H1 (cell line): ENCODE measurements at regions not wholly inside any gene's neighbourhood (a gene's known extent, or its start where the extent isn't known, plus 50 kb on each side); places are given as distances from the start of the nearest gene placed in this dataset.

Experiments used
- CTCF ChIA-PET: fragments of 300-600 bp; sonication (Branson Sonifier 250); formaldehyde crosslinking; loops from one replicate; lab custom pipeline; 2021; ENCODE audit not compliant: partially characterized antibody; lab: Charles Lee
- POLR2A ChIA-PET: fragments of 300-600 bp; sonication (Branson Sonifier 250); formaldehyde crosslinking; loops from one replicate; lab custom pipeline; 2021; ENCODE audit warnings: inconsistent platforms; ENCODE audit not compliant: partially characterized antibody; lab: Charles Lee
- DNase-seq, 2 experiments: peaks; one replicate each; pipeline versions ENCODE4 v3.0.0 to v3.0.0-alpha.2; 2010 to 2022; ENCODE audit warnings: low spot score in 2 of 2, low read depth in 1 of 2, mixed read lengths in 1 of 2
- FAIRE-seq: peaks from 2 replicates; lab custom pipeline; 2011; peaks lifted over from hg19 to GRCh38; lab: Jason Lieb, UNC
- H2AFZ ChIP-seq: 2 replicates; pipeline ENCODE4 v1.8.1; 2012; ENCODE audit warnings: low read length, inconsistent platforms
- H2AK5ac ChIP-seq: 2 replicates; pipeline ENCODE4 v1.6.1; 2013; ENCODE audit warnings: low read depth, low read length
- H2BK120ac ChIP-seq: replicated peaks from 2 replicates; pipeline ENCODE3; 2013; ENCODE audit warnings: low read depth, low read length, inconsistent platforms
- H2BK12ac ChIP-seq: 2 replicates; pipeline ENCODE4 v1.6.1; 2013; ENCODE audit warnings: low read depth, low read length
- H2BK15ac ChIP-seq: 2 replicates; pipeline ENCODE4 v1.6.1; 2013; ENCODE audit warnings: low read length
- H2BK20ac ChIP-seq: 2 replicates; pipeline ENCODE4 v1.6.1; 2013; ENCODE audit warnings: low read length
- H2BK5ac ChIP-seq: 2 replicates; pipeline ENCODE4 v1.6.1; 2013; ENCODE audit warnings: low read depth, low read length
- H3K14ac ChIP-seq: 2 replicates; pipeline ENCODE4 v1.6.1; 2013; ENCODE audit warnings: inconsistent platforms; ENCODE audit not compliant: insufficient read length
- H3K18ac ChIP-seq: 2 replicates; pipeline ENCODE4 v1.6.1; 2013; ENCODE audit warnings: low read length; ENCODE audit errors: extremely low read depth
- H3K23ac ChIP-seq: 2 replicates; pipeline ENCODE4 v1.6.1; 2013; ENCODE audit warnings: inconsistent platforms; ENCODE audit not compliant: insufficient read length
- H3K23me2 ChIP-seq: 2 replicates; pipeline ENCODE4 v1.6.1; 2013; ENCODE audit warnings: low read depth, low read length
- H3K27ac ChIP-seq: 2 replicates; pipeline ENCODE4 v1.6.1; 2011; ENCODE audit warnings: low read depth, low read length, inconsistent platforms
- H3K27me3 ChIP-seq, 4 experiments: replicated peaks in 1 of 4; 1 replicate in 1 of 4; 2 replicates in 3 of 4; pipeline versions ENCODE4 v1.6.1 to v1.8.1; 2011 to 2013; ENCODE audit warnings: low read length in 3 of 4, mild to moderate bottlenecking in 3 of 4, inconsistent platforms in 2 of 4, mixed read lengths in 2 of 4, moderate library complexity in 1 of 4; ENCODE audit not compliant: control insufficient read depth in 3 of 4, insufficient read depth in 3 of 4; ENCODE audit errors: extremely low read depth in 1 of 4
- H3K36me3 ChIP-seq, 4 experiments: 2 replicates each; pipeline versions ENCODE4 v1.6.1 to v1.8.1; 2011 to 2013; ENCODE audit warnings: mild to moderate bottlenecking in 4 of 4, low read length in 3 of 4, moderate library complexity in 2 of 4, control low read depth in 1 of 4, inconsistent platforms in 1 of 4; ENCODE audit not compliant: insufficient read depth in 4 of 4, control insufficient read depth in 2 of 4
- H3K4ac ChIP-seq: replicated peaks from 2 replicates; pipeline ENCODE3; 2013; ENCODE audit warnings: low read length, low read depth, mixed read lengths, inconsistent platforms; ENCODE audit not compliant: insufficient read length
- H3K4me1 ChIP-seq, 4 experiments: replicated peaks in 1 of 4; 1 replicate in 1 of 4; 2 replicates in 3 of 4; pipeline versions ENCODE4 v1.6.1 to v1.8.1; 2011 to 2013; ENCODE audit warnings: low read length in 3 of 4, inconsistent platforms in 2 of 4, mixed read lengths in 1 of 4; ENCODE audit not compliant: insufficient read depth in 4 of 4, control insufficient read depth in 3 of 4
- H3K4me2 ChIP-seq, 2 experiments: 2 replicates each; pipeline versions ENCODE4 v1.6.1 to v1.8.1; 2011 to 2013; ENCODE audit warnings: low read depth in 2 of 2, low read length in 2 of 2, control low read depth in 1 of 2, inconsistent platforms in 1 of 2, mild to moderate bottlenecking in 1 of 2; ENCODE audit not compliant: insufficient read depth in 1 of 2
- H3K4me3 ChIP-seq, 4 experiments: fragments of 200-600, 300-600 bp in 1 of 4; sonication (generic), shearing (Covaris generic), sonication (Bioruptor Twin) in 1 of 4; 2 replicates each; pipeline versions ENCODE4 v1.5.1 to v1.8.1; 2011 to 2016; ENCODE audit warnings: low read length in 4 of 4, low read depth in 3 of 4, control low read depth in 2 of 4, inconsistent platforms in 2 of 4, mild to moderate bottlenecking in 2 of 4, mixed read lengths in 1 of 4, moderate library complexity in 1 of 4; ENCODE audit not compliant: insufficient read depth in 2 of 4; ENCODE audit errors: extremely low read depth in 1 of 4
- H3K56ac ChIP-seq: replicated peaks from 2 replicates; pipeline ENCODE3; 2013; ENCODE audit warnings: low read depth, mild to moderate bottlenecking, mixed read lengths, low read length, inconsistent platforms; ENCODE audit not compliant: insufficient read length
- H3K79me1 ChIP-seq: 2 replicates; pipeline ENCODE4 v1.6.1; 2013; ENCODE audit warnings: low read depth, low read length, control low read depth
- H3K79me2 ChIP-seq, 2 experiments: 2 replicates each; pipeline versions ENCODE4 v1.6.1 to v1.8.1; 2012 to 2013; ENCODE audit warnings: low read length in 2 of 2, mild to moderate bottlenecking in 2 of 2, inconsistent platforms in 1 of 2; ENCODE audit not compliant: insufficient read depth in 2 of 2, control insufficient read depth in 1 of 2
- H3K9ac ChIP-seq, 4 experiments: replicated peaks in 1 of 4; 1 replicate in 1 of 4; 2 replicates in 3 of 4; pipeline versions ENCODE4 v1.6.1 to v1.8.1; 2011 to 2013; ENCODE audit warnings: low read depth in 3 of 4, low read length in 3 of 4, control low read depth in 2 of 4, mild to moderate bottlenecking in 2 of 4, moderate library complexity in 2 of 4, inconsistent platforms in 1 of 4; ENCODE audit errors: extremely low read depth in 1 of 4
- H3K9me3 ChIP-seq, 2 experiments: 2 replicates each; pipeline versions ENCODE4 v1.6.1 to v1.8.1; 2012 to 2013; ENCODE audit warnings: mild to moderate bottlenecking in 2 of 2, moderate library complexity in 2 of 2, control low read depth in 1 of 2, inconsistent platforms in 1 of 2, low read depth in 1 of 2, low read length in 1 of 2, mixed read lengths in 1 of 2; ENCODE audit not compliant: insufficient read depth in 2 of 2
- H4K20me1 ChIP-seq, 2 experiments: replicated peaks in 1 of 2; 2 replicates each; pipeline versions ENCODE3 to v1.8.1; 2011 to 2013; ENCODE audit warnings: inconsistent platforms in 2 of 2, low read length in 2 of 2, mild to moderate bottlenecking in 1 of 2; ENCODE audit not compliant: insufficient read depth in 2 of 2, control insufficient read depth in 1 of 2
- H4K5ac ChIP-seq: 2 replicates; pipeline ENCODE4 v1.6.1; 2013; ENCODE audit warnings: low read length, low read depth, mixed read lengths, inconsistent platforms; ENCODE audit not compliant: insufficient read length
- H4K8ac ChIP-seq: 2 replicates; pipeline ENCODE4 v1.8.0; 2013; ENCODE audit warnings: mild to moderate bottlenecking, moderate library complexity, low read length, inconsistent platforms; ENCODE audit not compliant: insufficient read depth; ENCODE audit errors: extremely low read depth
- H4K91ac ChIP-seq: replicated peaks from 2 replicates; pipeline ENCODE3; 2013; ENCODE audit warnings: low read length, mixed read lengths, inconsistent platforms; ENCODE audit not compliant: insufficient read length
- WGBS, 2 experiments: shearing (Covaris generic) in 1 of 2; methylation state at CpG; one replicate each; pipeline versions ENCODE4 v1.1.6 to v1.1.7; 2013 to 2015; ENCODE audit warnings: low lambda C conversion rate in 2 of 2, mixed read lengths in 2 of 2, inconsistent platforms in 1 of 2, low coverage in 1 of 2, missing lambda C conversion rate in 1 of 2; ENCODE audit not compliant: insufficient replicate concordance in 2 of 2, insufficient coverage in 1 of 2, insufficient read length in 1 of 2; ENCODE audit errors: extremely low coverage in 1 of 2, missing lambda C conversion rate in 1 of 2; 5-methylcytosine and 5-hydroxymethylcytosine counted together

DNA sequence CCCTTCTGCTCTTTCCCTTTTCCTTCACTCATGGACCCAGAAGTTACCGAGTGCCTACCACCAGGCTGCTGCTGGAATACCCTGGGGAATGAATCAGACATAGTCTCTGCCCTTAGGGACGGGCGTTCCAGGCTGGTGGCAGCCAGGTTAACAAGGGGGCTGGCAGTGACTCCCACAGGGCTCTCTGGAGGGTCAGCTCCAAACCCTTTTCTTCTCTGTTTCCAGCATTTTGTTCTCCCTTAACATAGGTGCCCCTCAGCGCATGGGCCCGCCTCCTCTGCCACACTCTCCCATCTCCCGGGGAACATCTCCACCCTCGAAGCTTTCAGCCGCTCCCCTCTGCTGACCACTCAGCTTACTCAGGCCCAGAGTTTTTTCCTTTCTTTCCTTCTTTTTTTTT, 62.9 kb upstream of the LRP8 start:
- Histone ChIP-seq H3K4me1 (peaks cover 0 to 7% (median 4%) of the 10 kb centered on the region in 4 experiments; a peak in 4 of 7 replicates), H2BK120ac (no peak overlapping the region), H2BK20ac (no peak overlapping the region), H2AFZ (no peak overlapping the region), H2BK12ac (peak overlapping the region; percentile 55; the same call in 1 of the 2 replicates), H4K20me1 (no peaks in the 10 kb centered on the region), H3K79me1 (no peaks in the 10 kb centered on the region), H3K18ac (no peak overlapping the region), H3K27ac (no peak overlapping the region), H3K23me2 (no peaks in the 10 kb centered on the region), H4K5ac (no peak overlapping the region), H2AK5ac (no peak overlapping the region), H3K14ac (no peak overlapping the region), H3K27me3 (peaks cover 0 to under 1% (median 0%) of the 10 kb centered on the region in 4 experiments; a peak in 1 of 7 replicates), H3K79me2 (no peaks in the 10 kb centered on the region), H4K91ac (no peak overlapping the region), H3K4me2 (no peak overlapping the region), H4K8ac (no peak overlapping the region), H3K36me3 (no peaks in the 10 kb centered on the region; a peak in 1 of 8 replicates), H3K4me3 (no peak overlapping the region), H3K4ac (no peak overlapping the region), H3K23ac (no peak overlapping the region), H3K9ac (no peak overlapping the region), H2BK15ac (0 out of 2 replicates have a peak overlapping the region, but pooled peaks have one; percentile 67), H3K56ac (no peak overlapping the region), H3K9me3 (0 out of 4 replicates have a peak, but pooled peaks cover 0 to 2% of the 10 kb centered on the region in 2 experiments), H2BK5ac (peak overlapping the region; percentile 20; the same call in 1 of the 2 replicates)
- 98% methylated on average over 8 of the region's 8 CpGs; no CpG with 5 or more reads in 1 of the 2 experiments for WGBS, 2 experiments
- POLR2A ChIA-PET: interaction anchor here (0.6 to 0.7 kb wide), 2 partner anchors 65 to 73 kb away, joined by 3 read pairs; no protein-coding TSS in a partner anchor
- FAIRE-seq: no peak
- CTCF ChIA-PET: interaction anchor here (0.6 to 7.9 kb wide), 10 partner anchors 13 to 337 kb away, joined by 3 to 85 read pairs (median 4); no protein-coding TSS in a partner anchor
- no peak for DNase-seq
